ENCODE measurements at regions not wholly inside any gene's neighbourhood (a gene's known extent, or its start where the extent isn't known, plus 50 kb on each side); places are given as distances from the start of the nearest gene placed in this dataset.

GRCh38 chr5:97525780-97526179 lies 342.7 kb upstream of the RIOK2 start:
- no peaks in the 10 kb centered on the region for H3K27me3 ChIP-seq
- no peak for DNase-seq (ENCODE audit: low spot score in 2 of 2)

GRCh38 chr5:97528941-97529340 lies 345.9 kb upstream of the RIOK2 start:
- Histone ChIP-seq H3K27me3 (no peaks in the 10 kb centered on the region), H3K27ac (no peak overlapping the region), H3K36me3 (no peaks in the 10 kb centered on the region), H3K9me3 (no peaks in the 10 kb centered on the region), H3K4me3 (no peak overlapping the region), H3K4me1 (no peaks in the 10 kb centered on the region)
- TF ChIP-seq CTCF (IDR thresholded peaks at IDR 0.05) (no peak), POLR2A (IDR thresholded peaks at IDR 0.05) (no peak)
- intact Hi-C loops (cut with DNase I; ENCODE audit: low total_unique reads) = no loop called here
- no peak for DNase-seq (ENCODE audit: low spot score in 2 of 2)

More at GRCh38 chr5:97525780-97526179, 342.7 kb upstream of the RIOK2 start:
- Histone ChIP-seq H3K4me1 (no peaks in the 10 kb centered on the region), H3K4me3 (no peak overlapping the region), H3K9me3 (no peaks in the 10 kb centered on the region), H3K27ac (no peak overlapping the region), H3K36me3 (no peaks in the 10 kb centered on the region)
- intact Hi-C loops (cut with DNase I; ENCODE audit: low total_unique reads) = no loop called here
- TF ChIP-seq POLR2A (IDR thresholded peaks at IDR 0.05) = no peak
- TF ChIP-seq POLR2AphosphoS5 (IDR thresholded peaks at IDR 0.05) = no peak
- TF ChIP-seq CTCF (IDR thresholded peaks at IDR 0.05) = no peak

- no peaks in the 10 kb centered on the region for H3K36me3 ChIP-seq
- H3K4me1 ChIP-seq = no peaks in the 10 kb centered on the region
- no peak for TF ChIP-seq POLR2AphosphoS5 (IDR thresholded peaks at IDR 0.05)
- TF ChIP-seq POLR2A (IDR thresholded peaks at IDR 0.05) = no peak
- TF ChIP-seq CTCF (IDR thresholded peaks at IDR 0.05) = no peak
- H3K27me3 ChIP-seq = no peaks in the 10 kb centered on the region
- no peak overlapping the region for H3K4me3 ChIP-seq
- H3K27ac ChIP-seq = no peak overlapping the region
- intact Hi-C loops (cut with DNase I; ENCODE audit: low total_unique reads) = no loop called here
- H3K9me3 ChIP-seq = no peaks in the 10 kb centered on the region
- no peak for DNase-seq (ENCODE audit: low spot score in 2 of 2)
These were observed 346.4 kb upstream of the RIOK2 start for GRCh38 chr5:97529354-97529985.

- DNase-seq (ENCODE audit: low spot score in 2 of 2) = no peak
- H3K36me3 ChIP-seq = no peaks in the 10 kb centered on the region
- no peaks in the 10 kb centered on the region for H3K9me3 ChIP-seq
- TF ChIP-seq POLR2AphosphoS5 (IDR thresholded peaks at IDR 0.05) (no peak), CTCF (IDR thresholded peaks at IDR 0.05) (no peak), POLR2A (IDR thresholded peaks at IDR 0.05) (no peak)
- intact Hi-C loops (cut with DNase I; ENCODE audit: low total_unique reads) = no loop called here
- no peaks in the 10 kb centered on the region for H3K4me1 ChIP-seq
- H3K27me3 ChIP-seq = no peaks in the 10 kb centered on the region
- no peak overlapping the region for H3K27ac ChIP-seq
- H3K4me3 ChIP-seq = no peak overlapping the region
These were observed 348.5 kb upstream of the RIOK2 start for GRCh38 chr5:97531549-97531948.

- no peak overlapping the region for H3K4me3 ChIP-seq
- no peaks in the 10 kb centered on the region for H3K27me3 ChIP-seq
- H3K9me3 ChIP-seq = no peaks in the 10 kb centered on the region
- H3K27ac ChIP-seq = no peak overlapping the region
- TF ChIP-seq POLR2A (IDR thresholded peaks at IDR 0.05) = no peak
- TF ChIP-seq CTCF (IDR thresholded peaks at IDR 0.05) = peak in 1 of 3 donors; percentile 44
- intact Hi-C loops (cut with DNase I; ENCODE audit: low total_unique reads) = no loop called here
- H3K4me1 ChIP-seq = no peaks in the 10 kb centered on the region
- no peaks in the 10 kb centered on the region for H3K36me3 ChIP-seq
- DNase-seq (ENCODE audit: low spot score in 2 of 2) = no peak
These were observed 351.1 kb upstream of the RIOK2 start for GRCh38 chr5:97534166-97534565.
